ENCODE measurements at regions not wholly inside any gene's neighbourhood (a gene's known extent, or its start where the extent isn't known, plus 50 kb on each side); places are given as distances from the start of the nearest gene placed in this dataset.

GRCh38 chr15:97177151-97177577, 783.3 kb upstream of the ARRDC4 start:
- dilution Hi-C loops (cut with HindIII; ENCODE audit: low sequenced_read_pairs, unreplicated experiment) = no loop called here
- no peak overlapping the region; the same call in 1 of the 2 replicates for H3K27ac ChIP-seq (ENCODE audit: insufficient read depth, low read length)
- H3K36me3 ChIP-seq (ENCODE audit: control insufficient read depth, insufficient read depth, low read length) = no peaks in the 10 kb centered on the region
- no peak overlapping the region for H4K5ac ChIP-seq (ENCODE audit: low read depth, low read length)
- H2BK20ac ChIP-seq (ENCODE audit: low read depth, low read length) = no peak overlapping the region
- intact Hi-C loops (cut with micrococcal nuclease) = no loop called here
- no peaks in the 10 kb centered on the region for H3K4me1 ChIP-seq (ENCODE audit: control insufficient read depth, insufficient read depth, low read length)
- no peak overlapping the region for H3K4me2 ChIP-seq (ENCODE audit: low read depth, low read length)
- no peak overlapping the region for H3K4ac ChIP-seq (ENCODE audit: low read depth, low read length)
- H3K56ac ChIP-seq (ENCODE audit: extremely low read depth, insufficient read depth, low read length) = no peak overlapping the region
- ATAC-seq (ENCODE audit: low read depth) (no peak), DNase-seq (no peak)
- no peak overlapping the region for H2BK120ac ChIP-seq (ENCODE audit: low read depth, low read length)
- H2AK9ac ChIP-seq (replicated peaks; ENCODE audit: low read depth, low read length, poor library complexity) = no peak overlapping the region
- H2BK15ac ChIP-seq (ENCODE audit: low read depth, low read length) = no peak overlapping the region
- 13% methylated on average over 3 of the region's 11 CpGs; no CpG with 5 or more reads in 1 of the 2 experiments for WGBS, 2 experiments (ENCODE audit: extremely low coverage in 2 of 2, insufficient read length in 1 of 2)
- POLR2A ChIA-PET (ENCODE audit: unreplicated experiment) = no interaction called here
- CTCF ChIA-PET = no interaction called here
- no peak overlapping the region for H3K14ac ChIP-seq (replicated peaks; ENCODE audit: low read depth, low read length)
- in situ Hi-C loops (cut with MboI; ENCODE audit: low sequenced_read_pairs) = no loop called here
- peaks cover 7% of the 10 kb centered on the region for H3K9me3 ChIP-seq (ENCODE audit: control insufficient read depth, insufficient read depth, low read length)
- TF ChIP-seq CTCF (conservative IDR thresholded peaks at IDR 0.05; ENCODE audit: low read depth, low read length) = no peak
- no peak for TF ChIP-seq RCOR1 (IDR thresholded peaks at IDR 0.05; ENCODE audit: insufficient replicate concordance, low read length)
- no peak for TF ChIP-seq MAZ (IDR thresholded peaks at IDR 0.05; ENCODE audit: borderline replicate concordance, low read depth, low read length)
- TF ChIP-seq FOS (IDR thresholded peaks at IDR 0.05; ENCODE audit: low read depth, low read length) = no peak
- no peak for TF ChIP-seq SMC3 (IDR thresholded peaks at IDR 0.05; ENCODE audit: low read depth, low read length)
- TF ChIP-seq RFX5 (IDR thresholded peaks at IDR 0.05; ENCODE audit: low read depth, low read length) = no peak
- TF ChIP-seq MAFK (IDR thresholded peaks at IDR 0.05; ENCODE audit: low read depth, low read length) = no peak
- no peak for TF ChIP-seq ELK1 (IDR thresholded peaks at IDR 0.05; ENCODE audit: borderline replicate concordance, low read depth, low read length)
- no peak for TF ChIP-seq CEBPB (IDR thresholded peaks at IDR 0.05; ENCODE audit: low read depth, low read length)
- TF ChIP-seq RAD21 (IDR thresholded peaks at IDR 0.05; ENCODE audit: low read length) = no peak
- no peak for TF ChIP-seq POLR2A (IDR thresholded peaks at IDR 0.05; ENCODE audit: low read depth, low read length)
- TF ChIP-seq NFE2L2 (IDR thresholded peaks at IDR 0.05; ENCODE audit: low read depth, low read length) = no peak
- H3K4me3 ChIP-seq (ENCODE audit: insufficient read depth, low read depth, low read length) = no peak overlapping the region
- H3K23ac ChIP-seq (ENCODE audit: low read depth, low read length) = no peak overlapping the region
- no peak overlapping the region for H2AFZ ChIP-seq (replicated peaks; ENCODE audit: low read length, poor library complexity)
- no peaks in the 10 kb centered on the region for H3K9me1 ChIP-seq (ENCODE audit: insufficient read depth, low read length)
- H3K18ac ChIP-seq (ENCODE audit: low read depth, low read length) = no peak overlapping the region
- no peaks in the 10 kb centered on the region for H3K27me3 ChIP-seq (ENCODE audit: control insufficient read depth, insufficient read depth, low read length)
- H2AK5ac ChIP-seq (ENCODE audit: low read depth, low read length) = no peak overlapping the region
- no TSS peak for BruUV-seq (replicated peaks)
- H4K91ac ChIP-seq (ENCODE audit: insufficient read depth, low read depth, low read length) = no peak overlapping the region
- no peaks in the 10 kb centered on the region for H3K79me1 ChIP-seq (ENCODE audit: low read depth in 1 of 2, low read length in 2 of 2)
- no peaks in the 10 kb centered on the region for H4K20me1 ChIP-seq (ENCODE audit: insufficient read depth, low read length)
- H3K9ac ChIP-seq (ENCODE audit: low read depth, low read length) = no peak overlapping the region
- H4K8ac ChIP-seq (ENCODE audit: low read depth in 2 of 2, low read length in 2 of 2) = no peak overlapping the region
- H2BK5ac ChIP-seq (ENCODE audit: low read depth, low read length, poor library complexity, severe bottlenecking) = no peak overlapping the region

Measured in IMR-90 (cell line).